Uterus (tissue), 2 donors: ENCODE measurements at regions not wholly inside any gene's neighbourhood (a gene's known extent, or its start where the extent isn't known, plus 50 kb on each side); places are given as distances from the start of the nearest gene placed in this dataset.

ENCODE experiments used
- POLR2A ChIP-seq, 2 donors: fragments of 450-650 bp; IDR thresholded peaks; one replicate each; pipeline ENCODE4 v1.6.1; 2016; ENCODE audit warnings: antibody characterized with exemption in 2 of 2, mild to moderate bottlenecking in 1 of 2, moderate library complexity in 1 of 2
- TF ChIP-seq, protein P1 (sequence below), 4 experiments: fragments of 200-600 bp in 2 of 4; fragments of 450-650 bp in 2 of 4; sonication (generic) in 2 of 4; IDR thresholded peaks; one replicate each; pipeline ENCODE4 v1.5.1; 2016 to 2019; ENCODE audit warnings: antibody characterized with exemption in 4 of 4, mild to moderate bottlenecking in 2 of 4, moderate library complexity in 1 of 4

DNA sequence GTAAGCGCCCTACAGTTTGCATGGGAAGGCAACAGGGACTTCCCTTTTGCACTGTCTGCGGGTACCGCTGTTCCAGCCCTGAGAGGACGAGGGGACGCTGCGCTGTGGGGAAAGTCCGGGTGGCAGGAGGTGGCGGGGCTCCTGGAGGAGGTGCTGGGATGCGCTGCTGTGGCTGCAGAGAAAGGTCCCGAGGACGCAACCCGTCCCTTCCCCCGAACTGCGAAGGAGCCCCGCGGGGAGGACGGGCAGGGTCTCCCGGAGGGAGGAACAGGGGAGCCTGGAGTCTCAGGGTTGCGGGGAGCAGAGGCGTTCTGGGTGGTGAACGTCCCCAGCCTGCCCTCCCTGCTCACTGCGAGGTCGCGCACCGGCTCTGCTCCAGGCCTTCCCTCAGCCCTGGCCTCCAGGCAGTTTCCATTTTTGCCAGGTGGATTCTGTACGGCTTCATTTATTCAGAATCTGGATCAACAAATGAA, 91.6 kb downstream of the CXCL12 start:
- TF ChIP-seq, protein P1, sequence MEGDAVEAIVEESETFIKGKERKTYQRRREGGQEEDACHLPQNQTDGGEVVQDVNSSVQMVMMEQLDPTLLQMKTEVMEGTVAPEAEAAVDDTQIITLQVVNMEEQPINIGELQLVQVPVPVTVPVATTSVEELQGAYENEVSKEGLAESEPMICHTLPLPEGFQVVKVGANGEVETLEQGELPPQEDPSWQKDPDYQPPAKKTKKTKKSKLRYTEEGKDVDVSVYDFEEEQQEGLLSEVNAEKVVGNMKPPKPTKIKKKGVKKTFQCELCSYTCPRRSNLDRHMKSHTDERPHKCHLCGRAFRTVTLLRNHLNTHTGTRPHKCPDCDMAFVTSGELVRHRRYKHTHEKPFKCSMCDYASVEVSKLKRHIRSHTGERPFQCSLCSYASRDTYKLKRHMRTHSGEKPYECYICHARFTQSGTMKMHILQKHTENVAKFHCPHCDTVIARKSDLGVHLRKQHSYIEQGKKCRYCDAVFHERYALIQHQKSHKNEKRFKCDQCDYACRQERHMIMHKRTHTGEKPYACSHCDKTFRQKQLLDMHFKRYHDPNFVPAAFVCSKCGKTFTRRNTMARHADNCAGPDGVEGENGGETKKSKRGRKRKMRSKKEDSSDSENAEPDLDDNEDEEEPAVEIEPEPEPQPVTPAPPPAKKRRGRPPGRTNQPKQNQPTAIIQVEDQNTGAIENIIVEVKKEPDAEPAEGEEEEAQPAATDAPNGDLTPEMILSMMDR (IDR thresholded peaks at IDR 0.05) = no peak
- no peak for TF ChIP-seq POLR2A (IDR thresholded peaks at IDR 0.05)
